ENCODE measurements at regions not wholly inside any gene's neighbourhood (a gene's known extent, or its start where the extent isn't known, plus 50 kb on each side); places are given as distances from the start of the nearest gene placed in this dataset.

DNA sequence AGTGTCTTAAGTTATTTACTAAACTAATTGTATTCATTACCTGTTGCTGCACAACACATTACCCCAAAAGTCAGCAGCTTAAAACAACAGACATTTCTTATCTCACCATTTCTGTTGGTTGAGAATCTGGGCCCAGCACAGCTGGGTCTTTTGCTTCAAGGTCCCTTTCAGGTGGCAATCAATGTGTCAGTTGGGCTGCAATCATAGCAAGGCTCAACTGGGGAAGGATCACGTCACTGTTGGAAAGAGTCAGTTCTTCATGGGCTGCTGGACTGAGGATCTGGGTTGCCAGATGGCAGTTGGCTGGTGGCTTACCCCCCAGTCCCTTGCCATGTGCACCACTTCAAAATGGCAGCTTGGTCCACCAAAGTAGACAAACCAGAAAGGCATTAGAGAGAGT, 261.2 kb downstream of the SUCLG1 start:
- TF ChIP-seq, protein P1, sequence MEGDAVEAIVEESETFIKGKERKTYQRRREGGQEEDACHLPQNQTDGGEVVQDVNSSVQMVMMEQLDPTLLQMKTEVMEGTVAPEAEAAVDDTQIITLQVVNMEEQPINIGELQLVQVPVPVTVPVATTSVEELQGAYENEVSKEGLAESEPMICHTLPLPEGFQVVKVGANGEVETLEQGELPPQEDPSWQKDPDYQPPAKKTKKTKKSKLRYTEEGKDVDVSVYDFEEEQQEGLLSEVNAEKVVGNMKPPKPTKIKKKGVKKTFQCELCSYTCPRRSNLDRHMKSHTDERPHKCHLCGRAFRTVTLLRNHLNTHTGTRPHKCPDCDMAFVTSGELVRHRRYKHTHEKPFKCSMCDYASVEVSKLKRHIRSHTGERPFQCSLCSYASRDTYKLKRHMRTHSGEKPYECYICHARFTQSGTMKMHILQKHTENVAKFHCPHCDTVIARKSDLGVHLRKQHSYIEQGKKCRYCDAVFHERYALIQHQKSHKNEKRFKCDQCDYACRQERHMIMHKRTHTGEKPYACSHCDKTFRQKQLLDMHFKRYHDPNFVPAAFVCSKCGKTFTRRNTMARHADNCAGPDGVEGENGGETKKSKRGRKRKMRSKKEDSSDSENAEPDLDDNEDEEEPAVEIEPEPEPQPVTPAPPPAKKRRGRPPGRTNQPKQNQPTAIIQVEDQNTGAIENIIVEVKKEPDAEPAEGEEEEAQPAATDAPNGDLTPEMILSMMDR (IDR thresholded peaks at IDR 0.05; ENCODE audit: control insufficient read depth, insufficient read depth, low read depth, low read length, missing control alignments) = no peak
- DNase-seq (ENCODE audit: low read depth) = no peak
- H3K4me3 ChIP-seq (ENCODE audit: control insufficient read depth, low read depth, low read length) = no peak overlapping the region

DNA sequence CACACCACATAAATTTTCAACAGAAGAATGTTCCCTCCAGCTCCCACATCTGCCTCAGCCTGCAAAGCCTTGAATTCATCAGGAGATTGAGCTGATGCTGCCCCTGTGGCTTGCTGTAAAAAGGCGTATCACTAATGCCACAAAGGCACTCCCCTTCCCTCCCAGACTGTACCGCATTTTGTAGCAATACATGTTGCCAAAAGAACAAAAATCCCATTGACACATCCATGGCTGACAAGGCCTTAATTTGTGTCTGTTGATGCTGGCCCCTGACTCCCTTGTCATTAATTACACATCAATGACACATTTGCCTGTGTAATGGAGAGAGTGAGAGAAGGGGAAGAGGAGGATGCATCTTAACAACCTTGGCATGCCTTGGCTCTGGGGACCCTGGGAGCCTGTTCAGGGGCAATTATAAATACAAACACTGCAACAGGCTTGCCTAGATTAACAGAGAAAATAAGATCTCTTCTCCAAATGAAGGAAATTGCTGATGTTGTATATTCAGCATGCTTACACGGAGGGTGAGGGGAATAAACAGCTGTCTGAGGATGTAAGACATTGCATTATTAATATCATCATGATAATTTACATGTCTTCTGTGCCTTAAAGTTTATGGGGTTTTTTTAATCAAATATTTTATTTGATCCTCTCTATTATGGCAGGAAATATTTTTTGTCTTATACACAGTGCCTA, 264.0 kb downstream of the SUCLG1 start:
- TF ChIP-seq, protein P1 (IDR thresholded peaks at IDR 0.05; ENCODE audit: control insufficient read depth, insufficient read depth, low read depth, low read length, missing control alignments) = no peak
- no peak for DNase-seq (ENCODE audit: low read depth)
- H3K4me3 ChIP-seq (ENCODE audit: control insufficient read depth, low read depth, low read length) = no peak overlapping the region

- TF ChIP-seq, protein P1 (IDR thresholded peaks at IDR 0.05; ENCODE audit: control insufficient read depth, insufficient read depth, low read depth, low read length, missing control alignments) = no peak
- H3K4me3 ChIP-seq (ENCODE audit: control insufficient read depth, low read depth, low read length) = no peak overlapping the region
- no peak for DNase-seq (ENCODE audit: low read depth)
Observed at GRCh38 chr2:84194181-84194580, 264.9 kb downstream of the SUCLG1 start.

GRCh38 chr2:84187258-84187657, 271.8 kb downstream of the SUCLG1 start:
- H3K4me3 ChIP-seq (ENCODE audit: control insufficient read depth, low read depth, low read length) = no peak overlapping the region
- DNase-seq (ENCODE audit: low read depth) = no peak
- TF ChIP-seq, protein P1 (IDR thresholded peaks at IDR 0.05; ENCODE audit: control insufficient read depth, insufficient read depth, low read depth, low read length, missing control alignments) = no peak

GRCh38 chr2:84181927-84182326, 277.2 kb downstream of the SUCLG1 start:
- TF ChIP-seq, protein P1 (IDR thresholded peaks at IDR 0.05; ENCODE audit: control insufficient read depth, insufficient read depth, low read depth, low read length, missing control alignments) = no peak
- DNase-seq (ENCODE audit: low read depth) = no peak
- H3K4me3 ChIP-seq (ENCODE audit: control insufficient read depth, low read depth, low read length) = no peak overlapping the region

GRCh38 chr2:84177733-84178132, 281.3 kb downstream of the SUCLG1 start:
- no peak for DNase-seq (ENCODE audit: low read depth)
- no peak overlapping the region for H3K4me3 ChIP-seq (ENCODE audit: control insufficient read depth, low read depth, low read length)
- TF ChIP-seq, protein P1 (IDR thresholded peaks at IDR 0.05; ENCODE audit: control insufficient read depth, insufficient read depth, low read depth, low read length, missing control alignments) = no peak
